Osteoblast (primary cell): ENCODE measurements at regions not wholly inside any gene's neighbourhood (a gene's known extent, or its start where the extent isn't known, plus 50 kb on each side); places are given as distances from the start of the nearest gene placed in this dataset.
"Not testable (repeated sequence)": the region's sequence is repeated elsewhere in the genome, so short reads cannot be mapped to it uniquely, and the experiment has no call there.

Experiments used
- DNase-seq: peaks from one replicate; pipeline ENCODE4 v3.0.0; 2011; ENCODE audit warnings: low spot score, mixed read lengths; ENCODE audit not compliant: insufficient read length; ENCODE audit errors: missing footprints
- H2AFZ ChIP-seq: 2 replicates; pipeline ENCODE4 v1.6.0; 2011; ENCODE audit warnings: mild to moderate bottlenecking, low read length
- H3K27ac ChIP-seq: 2 replicates; pipeline ENCODE4 v1.5.1; 2011; ENCODE audit warnings: mild to moderate bottlenecking, low read depth, low read length, moderate library complexity
- H3K27me3 ChIP-seq: 2 replicates; pipeline ENCODE4 v1.6.0; 2012; ENCODE audit warnings: mild to moderate bottlenecking, control low read depth, inconsistent platforms, low read length, moderate library complexity; ENCODE audit not compliant: insufficient read depth
- H3K36me3 ChIP-seq: 2 replicates; pipeline ENCODE4 v1.5.1; 2011; ENCODE audit warnings: mild to moderate bottlenecking, low read length, control low read depth, moderate library complexity; ENCODE audit not compliant: insufficient read depth
- H3K4me1 ChIP-seq: 2 replicates; pipeline ENCODE4 v1.5.1; 2011; ENCODE audit warnings: mild to moderate bottlenecking, low read length, control low read depth, moderate library complexity; ENCODE audit not compliant: insufficient read depth
- H3K4me2 ChIP-seq: 2 replicates; pipeline ENCODE4 v1.6.0; 2011; ENCODE audit warnings: mild to moderate bottlenecking, low read length; ENCODE audit not compliant: insufficient read depth
- H3K4me3 ChIP-seq: fragments of 200-600 bp; sonication (generic); 3 replicates; pipeline ENCODE4 v1.5.1; 2012; ENCODE audit warnings: mild to moderate bottlenecking, low read length, inconsistent platforms; ENCODE audit not compliant: insufficient read depth
- H3K79me2 ChIP-seq: 2 replicates; pipeline ENCODE4 v1.6.0; 2012; ENCODE audit warnings: mild to moderate bottlenecking, low read length, control low read depth, inconsistent platforms; ENCODE audit not compliant: insufficient read depth
- H3K9me3 ChIP-seq: 2 replicates; pipeline ENCODE4 v1.5.1; 2011; ENCODE audit warnings: low read depth, low read length, control low read depth
- H4K20me1 ChIP-seq: 2 replicates; pipeline ENCODE4 v1.6.0; 2012; ENCODE audit warnings: mild to moderate bottlenecking, low read length, control low read depth; ENCODE audit not compliant: insufficient read depth
- CTCF ChIP-seq: IDR thresholded peaks from 2 replicates; pipeline ENCODE4 v1.5.1; 2011; ENCODE audit warnings: mild to moderate bottlenecking, low read depth, low read length, moderate library complexity; ENCODE audit errors: extremely low read depth

GRCh38 chr6:55117267-55117666 is 57.0 kb upstream of the HCRTR2 start:
- no peaks in the 10 kb centered on the region for H3K4me1 ChIP-seq
- no peak overlapping the region for H2AFZ ChIP-seq
- no peak for DNase-seq
- H3K4me2 ChIP-seq, result no peak overlapping the region
- TF ChIP-seq CTCF, result no peak
- no peaks in the 10 kb centered on the region for H3K9me3 ChIP-seq
- H4K20me1 ChIP-seq, result no peaks in the 10 kb centered on the region
- no peak overlapping the region for H3K4me3 ChIP-seq
- no peaks in the 10 kb centered on the region for H3K36me3 ChIP-seq
- H3K27me3 ChIP-seq, result no peaks in the 10 kb centered on the region
- H3K79me2 ChIP-seq, result no peaks in the 10 kb centered on the region
- no peak overlapping the region for H3K27ac ChIP-seq

GRCh38 chr6:55124241-55124640 is 50.1 kb upstream of the HCRTR2 start:
- H3K9me3 ChIP-seq, H3K27me3 ChIP-seq, DNase-seq, H3K4me3 ChIP-seq, H2AFZ ChIP-seq, H4K20me1 ChIP-seq, H3K4me1 ChIP-seq, H3K79me2 ChIP-seq, H3K36me3 ChIP-seq, H3K4me2 ChIP-seq, H3K27ac ChIP-seq: not testable (repeated sequence)
